ENCODE measurements at regions not wholly inside any gene's neighbourhood (a gene's known extent, or its start where the extent isn't known, plus 50 kb on each side); places are given as distances from the start of the nearest gene placed in this dataset.

DNA sequence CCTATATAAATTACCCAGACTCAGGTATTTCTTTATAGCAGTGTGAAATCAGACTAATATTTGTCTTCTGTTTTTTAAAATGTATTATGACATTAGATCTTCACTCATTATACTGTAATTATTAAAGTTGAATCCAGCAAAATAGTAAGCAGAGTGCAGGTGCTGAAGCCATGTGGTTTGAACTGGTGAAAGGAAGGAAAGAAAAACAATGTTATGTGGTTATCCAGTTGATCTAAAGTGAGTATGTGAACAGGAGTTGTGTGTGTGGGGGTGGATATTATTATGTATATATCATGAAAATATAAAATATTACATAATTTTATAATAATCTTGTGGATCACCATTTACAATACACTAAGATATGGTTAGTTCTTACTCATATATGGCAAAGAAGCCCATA, 593.7 kb downstream of the SEMA5A start:
- Histone ChIP-seq H2BK15ac (ENCODE audit: low read length) (no peak overlapping the region), H3K18ac (ENCODE audit: extremely low read depth, low read length) (no peak overlapping the region), H3K9me3 (ENCODE audit: insufficient read depth in 2 of 2, low read depth in 1 of 2, low read length in 1 of 2) (no peaks in the 10 kb centered on the region), H3K79me2 (ENCODE audit: control insufficient read depth in 1 of 2, insufficient read depth in 2 of 2, low read length in 2 of 2) (no peaks in the 10 kb centered on the region), H3K27ac (ENCODE audit: low read depth, low read length) (no peak overlapping the region), H2BK5ac (ENCODE audit: low read depth, low read length) (no peak overlapping the region), H4K91ac (replicated peaks; ENCODE audit: insufficient read length, low read length) (no peak overlapping the region), H2AK5ac (ENCODE audit: low read depth, low read length) (no peak overlapping the region), H3K23ac (ENCODE audit: insufficient read length) (no peak overlapping the region), H3K4me2 (ENCODE audit: insufficient read depth in 1 of 2, low read depth in 2 of 2, low read length in 2 of 2) (no peak overlapping the region), H2AFZ (ENCODE audit: low read length) (no peak overlapping the region), H3K23me2 (ENCODE audit: low read depth, low read length) (no peaks in the 10 kb centered on the region), H3K36me3 (ENCODE audit: control insufficient read depth in 2 of 4, insufficient read depth in 4 of 4, low read length in 3 of 4) (no peaks in the 10 kb centered on the region), H4K8ac (ENCODE audit: extremely low read depth, insufficient read depth, low read length) (no peak overlapping the region), H3K14ac (ENCODE audit: insufficient read length) (no peak overlapping the region), H2BK20ac (ENCODE audit: low read length) (no peak overlapping the region), H4K20me1 (replicated peaks in 1 of 2; ENCODE audit: control insufficient read depth in 1 of 2, insufficient read depth in 2 of 2, low read length in 2 of 2) (no peaks in the 10 kb centered on the region), H3K79me1 (ENCODE audit: low read depth, low read length) (no peaks in the 10 kb centered on the region), H3K4me1 (replicated peaks in 1 of 4; ENCODE audit: control insufficient read depth in 3 of 4, insufficient read depth in 4 of 4, low read length in 3 of 4) (no peaks in the 10 kb centered on the region), H4K5ac (ENCODE audit: insufficient read length, low read depth, low read length) (no peak overlapping the region), H3K4ac (replicated peaks; ENCODE audit: insufficient read length, low read depth, low read length) (no peak overlapping the region), H3K27me3 (replicated peaks in 1 of 4; ENCODE audit: control insufficient read depth in 3 of 4, extremely low read depth in 1 of 4, insufficient read depth in 3 of 4, low read length in 3 of 4) (no peaks in the 10 kb centered on the region), H3K9ac (replicated peaks in 1 of 4; ENCODE audit: extremely low read depth in 1 of 4, low read depth in 3 of 4, low read length in 3 of 4) (no peak overlapping the region), H3K4me3 (ENCODE audit: extremely low read depth in 1 of 4, insufficient read depth in 2 of 4, low read depth in 3 of 4, low read length in 4 of 4) (no peak overlapping the region), H2BK120ac (replicated peaks; ENCODE audit: low read depth, low read length) (no peak overlapping the region), H2BK12ac (ENCODE audit: low read depth, low read length) (no peak overlapping the region), H3K56ac (replicated peaks; ENCODE audit: insufficient read length, low read depth, low read length) (no peak overlapping the region)
- no peak for TF ChIP-seq CTBP2 (IDR thresholded peaks at IDR 0.05; ENCODE audit: borderline replicate concordance, insufficient read depth, insufficient read length, low read length)
- no peak for TF ChIP-seq EGR1 (IDR thresholded peaks at IDR 0.05; ENCODE audit: borderline replicate concordance, low read depth, low read length)
- no peak for TF ChIP-seq GABPA (IDR thresholded peaks at IDR 0.05; ENCODE audit: borderline replicate concordance, insufficient read depth, low read length)
- TF ChIP-seq RAD21 (IDR thresholded peaks at IDR 0.05 in 1 of 2, conservative IDR thresholded peaks at IDR 0.05 in 1 of 2; ENCODE audit: low read depth in 2 of 2, low read length in 2 of 2), result no peak
- TF ChIP-seq KDM5A (IDR thresholded peaks at IDR 0.05; ENCODE audit: low read length), result no peak
- ChIA-PET CTCF (ENCODE audit: partially characterized antibody) (no interaction called here), POLR2A (ENCODE audit: partially characterized antibody) (no interaction called here)
- DNase-seq (ENCODE audit: low read depth in 1 of 2, low spot score in 2 of 2) (no peak), FAIRE-seq (no peak)

Data from H1 (cell line).